T-helper 2 cell treated with Interferon-gamma antibody and Interleukin-4, amounts not matched to agents 100 ng/mL and 5 ng/mL, for 36 hours (primary cell): ENCODE measurements at regions not wholly inside any gene's neighbourhood (a gene's known extent, or its start where the extent isn't known, plus 50 kb on each side); places are given as distances from the start of the nearest gene placed in this dataset.

Experiments
- intact Hi-C: fragments of 100-400 bp; cut with micrococcal nuclease; formaldehyde crosslinking; loops from one replicate; pipeline ENCODE4 v1.15.1; 2023

GRCh38 chrX:43564953-43565352, 91.1 kb upstream of the MAOA start:
- intact Hi-C loops = no loop called here

- intact Hi-C loops = no loop called here
Measured at GRCh38 chrX:43566170-43566569, 89.9 kb upstream of the MAOA start.

- intact Hi-C loops = no loop called here
Measured at GRCh38 chrX:43573441-43574015, 82.6 kb upstream of the MAOA start.

- intact Hi-C loops = no loop called here
Measured at GRCh38 chrX:43580621-43581020, 75.5 kb upstream of the MAOA start.

DNA sequence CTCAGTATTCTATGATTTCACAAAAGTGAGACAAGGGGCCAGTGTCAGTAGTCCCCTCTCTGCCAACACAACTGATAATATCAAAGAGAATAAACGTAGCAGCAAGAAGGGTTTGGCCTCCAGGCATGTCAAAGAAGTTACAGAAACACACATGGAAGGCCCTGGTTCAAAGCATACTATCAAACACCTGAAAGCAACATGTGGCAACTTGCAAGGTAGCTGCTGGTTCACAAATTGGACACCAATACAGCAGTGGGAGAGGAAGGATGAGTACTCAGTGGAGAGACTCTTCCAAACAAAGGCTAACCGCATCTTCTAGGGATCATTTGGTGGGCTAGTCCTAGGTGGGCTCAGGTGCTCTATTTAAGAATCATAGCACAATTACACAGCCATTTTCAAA, 74.9 kb upstream of the MAOA start:
- intact Hi-C loops = no loop called here

DNA sequence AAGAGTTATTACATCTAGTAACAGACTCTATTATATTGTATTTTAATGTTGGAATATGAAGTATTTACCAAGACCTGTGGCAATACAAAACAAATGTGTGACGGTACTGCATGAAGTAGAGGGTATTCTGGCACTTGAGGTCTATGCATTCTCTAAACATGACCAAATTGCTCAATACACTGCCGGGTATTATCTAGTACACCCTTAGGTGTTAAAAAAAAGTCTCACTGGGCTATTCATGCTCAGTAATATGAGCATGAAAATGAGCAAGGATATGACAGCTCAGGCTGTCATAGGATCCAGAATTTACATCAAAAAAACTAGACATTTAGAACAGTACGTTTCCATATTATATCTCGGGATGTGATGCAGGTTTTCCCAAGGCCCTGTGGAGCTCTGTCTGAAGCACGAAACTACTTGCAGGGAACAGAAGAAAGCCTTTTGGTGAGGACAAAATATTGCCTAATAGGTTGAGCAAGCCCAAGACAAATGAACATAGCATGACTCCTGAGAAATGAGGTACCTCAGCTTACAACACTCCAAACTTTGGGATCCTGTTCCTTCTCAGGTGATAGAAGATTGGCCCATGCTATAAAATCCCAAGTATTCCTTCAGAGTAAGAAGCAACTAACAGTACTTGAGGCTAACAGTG, 74.1 kb upstream of the MAOA start:
- intact Hi-C loops = no loop called here

DNA sequence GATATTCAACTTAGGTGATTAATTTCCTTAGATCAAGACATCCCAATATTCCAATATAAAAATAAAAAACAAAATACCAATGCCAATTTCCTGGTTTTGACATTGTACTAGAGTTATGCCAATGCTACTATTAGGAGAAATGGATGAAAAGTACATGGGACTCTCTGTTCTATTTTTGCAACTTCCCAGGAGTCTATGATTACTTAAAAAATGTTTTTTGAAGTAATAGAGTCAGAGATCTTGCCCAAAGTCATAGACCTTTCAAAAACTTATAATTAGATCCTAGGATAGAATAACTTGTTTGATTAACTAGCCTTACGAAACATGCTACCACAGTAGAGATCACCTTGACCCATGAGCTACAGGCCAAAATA, 73.6 kb upstream of the MAOA start:
- intact Hi-C loops = no loop called here

DNA sequence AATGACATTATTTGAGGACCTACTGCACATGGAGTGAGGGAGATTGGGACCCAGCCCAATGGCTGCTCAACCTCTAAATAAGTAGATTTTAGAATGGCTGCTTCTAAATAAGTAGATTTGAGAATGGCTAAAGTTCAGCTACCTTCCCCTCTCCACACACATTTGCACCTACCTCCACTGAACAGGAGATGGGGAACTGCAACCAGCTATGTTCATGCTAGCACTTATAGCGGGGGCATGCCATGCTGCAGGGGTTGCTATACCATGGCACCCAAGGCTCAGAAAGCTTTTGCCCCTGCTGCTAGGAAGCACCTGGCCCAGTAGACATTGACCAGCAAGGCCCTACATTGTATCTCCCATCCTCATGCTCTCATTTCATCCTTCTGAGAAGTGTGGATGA, 70.2 kb upstream of the MAOA start:
- intact Hi-C loops = no loop called here

- intact Hi-C loops = no loop called here
Measured at GRCh38 chrX:43586830-43587229, 69.3 kb upstream of the MAOA start.

DNA sequence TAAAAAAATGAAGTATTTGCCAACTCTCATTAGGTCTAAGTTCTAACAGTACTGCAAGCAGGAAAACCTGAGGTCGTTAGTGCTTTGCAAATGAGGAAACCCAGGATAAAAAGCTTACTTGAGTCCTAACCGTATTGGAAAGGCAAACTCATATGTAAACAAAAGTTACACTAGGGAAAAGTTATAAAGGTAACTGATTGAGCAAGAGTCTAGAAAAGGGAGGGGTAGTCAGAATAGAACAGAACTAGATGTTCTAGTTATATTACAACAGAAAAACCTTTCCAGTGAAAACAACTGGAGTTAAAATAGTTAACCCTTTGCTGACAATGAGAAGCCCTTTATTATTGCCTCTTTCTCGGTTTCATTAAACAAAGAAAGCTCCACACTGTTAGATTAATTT, 66.4 kb upstream of the MAOA start:
- intact Hi-C loops = no loop called here

- intact Hi-C loops = no loop called here
Measured at GRCh38 chrX:43590150-43590549, 65.9 kb upstream of the MAOA start.

GRCh38 chrX:43592597-43592996, 63.5 kb upstream of the MAOA start:
- intact Hi-C loops = no loop called here

- intact Hi-C loops = no loop called here
Measured at GRCh38 chrX:43595931-43596330, 60.2 kb upstream of the MAOA start.

DNA sequence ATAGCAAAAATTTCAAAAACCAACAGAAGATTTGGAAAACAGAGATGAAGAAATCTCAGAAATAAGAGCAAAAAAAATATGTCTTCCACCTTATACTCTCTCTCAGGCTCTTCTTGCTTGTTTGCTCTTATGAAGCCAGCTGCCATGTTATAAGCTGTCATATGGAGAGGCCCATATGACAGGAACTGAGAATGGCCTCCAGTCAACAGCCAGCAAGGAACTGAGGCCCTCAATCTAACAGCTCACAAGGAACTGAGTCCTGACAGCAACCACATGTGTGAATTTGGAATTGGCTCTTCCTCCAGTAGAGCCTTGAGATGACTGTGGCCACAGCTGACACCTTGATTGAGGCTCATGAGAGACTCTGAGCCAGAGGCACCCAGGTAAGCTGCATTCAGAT, 51.3 kb upstream of the MAOA start:
- intact Hi-C loops = no loop called here

DNA sequence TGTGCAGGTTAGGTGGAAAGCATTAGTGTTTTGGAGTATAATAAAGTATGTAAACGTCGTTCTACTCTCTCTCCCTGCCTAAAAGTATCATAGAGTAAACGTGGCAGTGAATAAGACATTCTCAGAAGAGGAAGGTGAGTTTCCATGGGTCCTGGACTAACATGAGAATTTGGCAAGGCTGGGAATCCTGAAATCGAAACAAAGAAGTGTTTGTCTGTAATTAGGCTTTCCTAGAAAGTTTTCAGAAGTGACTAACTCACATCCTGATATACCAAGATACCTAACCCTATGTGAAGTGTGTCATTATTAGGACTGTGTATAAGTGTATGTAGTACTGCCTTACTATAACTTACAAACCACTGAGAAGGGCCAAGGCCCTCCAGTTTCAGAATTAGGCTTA, 50.7 kb upstream of the MAOA start:
- intact Hi-C loops = no loop called here
